OCI-LY7 (cell line): ENCODE measurements at regions not wholly inside any gene's neighbourhood (a gene's known extent, or its start where the extent isn't known, plus 50 kb on each side); places are given as distances from the start of the nearest gene placed in this dataset.

ENCODE experiments used
- CTCF ChIP-seq: fragments of 200-600 bp; sonication (generic); conservative IDR thresholded peaks from 2 replicates; pipeline ENCODE4 v1.5.1; 2014; ENCODE audit warnings: mild to moderate bottlenecking, antibody characterized with exemption, low read length, moderate library complexity, mixed read lengths
- EZH2phosphoT487 ChIP-seq: fragments of 200-600 bp; sonication (generic); IDR thresholded peaks from 2 replicates; pipeline ENCODE4 v1.6.1; 2018; ENCODE audit warnings: low read depth, borderline replicate concordance, mild to moderate bottlenecking, mixed run types, antibody characterized with exemption, low read length, moderate library complexity, mixed read lengths

- TF ChIP-seq CTCF, result no peak
- TF ChIP-seq EZH2phosphoT487, result no peak
Measured at GRCh38 chr20:48129345-48129942, 344.2 kb upstream of the SULF2 start.
